Keratinocyte (primary cell): ENCODE measurements at regions not wholly inside any gene's neighbourhood (a gene's known extent, or its start where the extent isn't known, plus 50 kb on each side); places are given as distances from the start of the nearest gene placed in this dataset.

ENCODE experiments used
- EZH2 ChIP-seq: IDR thresholded peaks from one replicate; pipeline ENCODE4 v1.6.1; 2012; ENCODE audit warnings: inconsistent platforms, mild to moderate bottlenecking, low read length, moderate library complexity
- TF ChIP-seq, protein P1 (sequence below), 3 experiments: IDR thresholded peaks in 1 of 3; conservative IDR thresholded peaks in 1 of 3; optimal IDR thresholded peaks in 1 of 3; 2 replicates in 2 of 3; 3 replicates in 1 of 3; pipeline versions ENCODE3 to v1.5.1; 2011; ENCODE audit warnings: low read length in 3 of 3, mild to moderate bottlenecking in 3 of 3, moderate library complexity in 2 of 3, control low read depth in 1 of 3, inconsistent platforms in 1 of 3; ENCODE audit not compliant: insufficient read depth in 2 of 3; ENCODE audit errors: extremely low read depth in 1 of 3

DNA sequence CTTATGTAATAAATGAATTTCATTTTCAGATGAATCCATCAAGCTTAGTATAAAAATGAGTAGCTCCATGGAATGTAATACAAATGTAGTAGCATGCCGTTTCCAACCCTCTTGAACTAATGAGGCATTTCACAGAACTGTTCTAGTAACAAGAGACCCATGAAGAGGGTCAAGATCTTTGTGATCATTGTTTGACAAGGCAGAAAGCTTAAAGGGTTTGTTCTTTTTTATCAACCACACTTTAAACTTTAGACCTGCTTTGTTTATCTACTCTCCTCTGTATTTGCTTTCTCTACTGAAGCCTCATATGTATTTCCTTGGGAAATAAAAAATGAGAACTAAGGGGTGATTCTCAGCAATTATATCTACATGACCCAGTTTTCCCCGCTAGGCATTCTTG is 513.9 kb downstream of the ARAP2 start:
- TF ChIP-seq, protein P1, sequence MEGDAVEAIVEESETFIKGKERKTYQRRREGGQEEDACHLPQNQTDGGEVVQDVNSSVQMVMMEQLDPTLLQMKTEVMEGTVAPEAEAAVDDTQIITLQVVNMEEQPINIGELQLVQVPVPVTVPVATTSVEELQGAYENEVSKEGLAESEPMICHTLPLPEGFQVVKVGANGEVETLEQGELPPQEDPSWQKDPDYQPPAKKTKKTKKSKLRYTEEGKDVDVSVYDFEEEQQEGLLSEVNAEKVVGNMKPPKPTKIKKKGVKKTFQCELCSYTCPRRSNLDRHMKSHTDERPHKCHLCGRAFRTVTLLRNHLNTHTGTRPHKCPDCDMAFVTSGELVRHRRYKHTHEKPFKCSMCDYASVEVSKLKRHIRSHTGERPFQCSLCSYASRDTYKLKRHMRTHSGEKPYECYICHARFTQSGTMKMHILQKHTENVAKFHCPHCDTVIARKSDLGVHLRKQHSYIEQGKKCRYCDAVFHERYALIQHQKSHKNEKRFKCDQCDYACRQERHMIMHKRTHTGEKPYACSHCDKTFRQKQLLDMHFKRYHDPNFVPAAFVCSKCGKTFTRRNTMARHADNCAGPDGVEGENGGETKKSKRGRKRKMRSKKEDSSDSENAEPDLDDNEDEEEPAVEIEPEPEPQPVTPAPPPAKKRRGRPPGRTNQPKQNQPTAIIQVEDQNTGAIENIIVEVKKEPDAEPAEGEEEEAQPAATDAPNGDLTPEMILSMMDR (optimal IDR thresholded peaks at IDR 0.05 in 1 of 3, IDR thresholded peaks at IDR 0.05 in 1 of 3, conservative IDR thresholded peaks at IDR 0.05 in 1 of 3; ENCODE audit: extremely low read depth in 1 of 3, insufficient read depth in 2 of 3, low read length in 3 of 3): no peak
- no peak for TF ChIP-seq EZH2
